RWPE2 (cell line): ENCODE measurements at regions not wholly inside any gene's neighbourhood (a gene's known extent, or its start where the extent isn't known, plus 50 kb on each side); places are given as distances from the start of the nearest gene placed in this dataset.

ENCODE experiments used
- ATAC-seq: fragments of 200-7000 bp; cut with Tn5 transposase; 3 replicates; pipeline ENCODE4 v1.9.1; 2021; ENCODE audit warnings: low read depth
- DNase-seq: peaks from one replicate; pipeline ENCODE4 v3.0.0-alpha.2; 2020; ENCODE audit warnings: low spot score
- H3K27ac ChIP-seq: fragments of 450-650 bp; 2 replicates; pipeline ENCODE4 v1.5.1; 2017; ENCODE audit warnings: mild to moderate bottlenecking; ENCODE audit not compliant: poor library complexity, severe bottlenecking
- H3K27me3 ChIP-seq: fragments of 250-450 bp; sonication (Bioruptor Pico); 2 replicates; pipeline ENCODE4 v1.5.1; 2021; ENCODE audit warnings: mild to moderate bottlenecking, moderate library complexity; ENCODE audit not compliant: insufficient read depth, poor library complexity, severe bottlenecking
- H3K36me3 ChIP-seq: fragments of 250-450 bp; sonication (Bioruptor Pico); 2 replicates; pipeline ENCODE4 v1.5.1; 2020; ENCODE audit warnings: low read depth, mild to moderate bottlenecking, moderate library complexity
- H3K4me1 ChIP-seq: fragments of 250-450 bp; sonication (Bioruptor Pico); 2 replicates; pipeline ENCODE4 v1.5.1; 2021; ENCODE audit warnings: mild to moderate bottlenecking, moderate library complexity; ENCODE audit not compliant: insufficient read depth, poor library complexity, severe bottlenecking
- H3K4me3 ChIP-seq: fragments of 250-450 bp; sonication (Bioruptor Pico); 2 replicates; pipeline ENCODE4 v1.5.1; 2021; ENCODE audit warnings: mild to moderate bottlenecking, moderate library complexity; ENCODE audit not compliant: severe bottlenecking
- H3K9me3 ChIP-seq: fragments of 250-450 bp; sonication (Bioruptor Pico); 2 replicates; pipeline ENCODE4 v1.5.1; 2021; ENCODE audit warnings: mild to moderate bottlenecking, moderate library complexity; ENCODE audit not compliant: severe bottlenecking
- TF ChIP-seq, protein P1 (sequence below): fragments of 450-650 bp; IDR thresholded peaks from one replicate; pipeline ENCODE4 v1.5.1; 2017; ENCODE audit warnings: mild to moderate bottlenecking, moderate library complexity; ENCODE audit not compliant: poor library complexity, severe bottlenecking

DNA sequence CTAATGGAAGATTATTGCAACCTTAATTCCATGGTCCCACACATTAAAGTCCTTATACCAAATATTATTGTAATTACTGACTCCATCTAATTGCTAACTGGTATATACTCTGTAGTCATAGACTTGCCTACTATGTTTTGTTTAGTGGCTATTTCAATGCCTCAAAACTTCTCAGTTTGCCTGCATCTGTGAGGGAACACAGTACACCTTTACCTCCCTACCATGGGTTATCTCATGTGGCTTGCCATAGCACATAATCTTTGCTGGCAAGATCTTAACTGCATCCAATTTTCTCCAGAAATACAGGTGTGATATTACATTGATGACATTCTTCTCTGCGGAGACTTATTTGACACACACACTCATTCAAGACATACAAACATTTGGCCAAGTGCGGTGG, 107.1 kb upstream of the ZNF184 start:
- no peak for ATAC-seq
- H3K4me3 ChIP-seq = no peak overlapping the region
- H3K9me3 ChIP-seq = no peaks in the 10 kb centered on the region
- peaks cover 4% of the 10 kb centered on the region for H3K4me1 ChIP-seq
- H3K36me3 ChIP-seq = no peaks in the 10 kb centered on the region
- no peaks in the 10 kb centered on the region for H3K27me3 ChIP-seq
- TF ChIP-seq, protein P1, sequence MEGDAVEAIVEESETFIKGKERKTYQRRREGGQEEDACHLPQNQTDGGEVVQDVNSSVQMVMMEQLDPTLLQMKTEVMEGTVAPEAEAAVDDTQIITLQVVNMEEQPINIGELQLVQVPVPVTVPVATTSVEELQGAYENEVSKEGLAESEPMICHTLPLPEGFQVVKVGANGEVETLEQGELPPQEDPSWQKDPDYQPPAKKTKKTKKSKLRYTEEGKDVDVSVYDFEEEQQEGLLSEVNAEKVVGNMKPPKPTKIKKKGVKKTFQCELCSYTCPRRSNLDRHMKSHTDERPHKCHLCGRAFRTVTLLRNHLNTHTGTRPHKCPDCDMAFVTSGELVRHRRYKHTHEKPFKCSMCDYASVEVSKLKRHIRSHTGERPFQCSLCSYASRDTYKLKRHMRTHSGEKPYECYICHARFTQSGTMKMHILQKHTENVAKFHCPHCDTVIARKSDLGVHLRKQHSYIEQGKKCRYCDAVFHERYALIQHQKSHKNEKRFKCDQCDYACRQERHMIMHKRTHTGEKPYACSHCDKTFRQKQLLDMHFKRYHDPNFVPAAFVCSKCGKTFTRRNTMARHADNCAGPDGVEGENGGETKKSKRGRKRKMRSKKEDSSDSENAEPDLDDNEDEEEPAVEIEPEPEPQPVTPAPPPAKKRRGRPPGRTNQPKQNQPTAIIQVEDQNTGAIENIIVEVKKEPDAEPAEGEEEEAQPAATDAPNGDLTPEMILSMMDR = no peak
- no peak overlapping the region for H3K27ac ChIP-seq
- no peak for DNase-seq

DNA sequence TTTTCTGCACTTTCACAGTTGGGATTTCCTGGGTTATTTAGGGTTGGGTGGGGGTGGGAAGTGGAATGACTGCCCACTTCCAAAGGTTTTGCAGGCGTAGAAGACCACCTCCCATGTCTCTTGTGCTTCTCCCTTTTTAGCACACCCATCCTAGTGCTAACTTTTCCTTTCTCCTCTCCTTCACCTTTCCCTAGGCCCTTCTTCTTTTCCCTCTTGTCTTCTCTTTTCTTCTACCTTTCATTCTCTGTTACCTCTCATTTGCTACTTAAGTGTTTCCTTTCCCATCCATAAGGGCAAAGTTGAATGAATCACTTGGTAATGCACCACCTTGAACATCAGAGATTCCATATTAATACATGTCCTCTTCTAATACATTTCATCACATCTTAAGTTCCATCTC, 105.0 kb upstream of the ZNF184 start:
- no peaks in the 10 kb centered on the region for H3K9me3 ChIP-seq
- no peak overlapping the region for H3K27ac ChIP-seq
- H3K4me3 ChIP-seq = no peak overlapping the region
- ATAC-seq = no peak
- no peaks in the 10 kb centered on the region for H3K27me3 ChIP-seq
- H3K4me1 ChIP-seq = no peaks in the 10 kb centered on the region
- no peaks in the 10 kb centered on the region for H3K36me3 ChIP-seq
- TF ChIP-seq, protein P1 = no peak
- no peak for DNase-seq

DNA sequence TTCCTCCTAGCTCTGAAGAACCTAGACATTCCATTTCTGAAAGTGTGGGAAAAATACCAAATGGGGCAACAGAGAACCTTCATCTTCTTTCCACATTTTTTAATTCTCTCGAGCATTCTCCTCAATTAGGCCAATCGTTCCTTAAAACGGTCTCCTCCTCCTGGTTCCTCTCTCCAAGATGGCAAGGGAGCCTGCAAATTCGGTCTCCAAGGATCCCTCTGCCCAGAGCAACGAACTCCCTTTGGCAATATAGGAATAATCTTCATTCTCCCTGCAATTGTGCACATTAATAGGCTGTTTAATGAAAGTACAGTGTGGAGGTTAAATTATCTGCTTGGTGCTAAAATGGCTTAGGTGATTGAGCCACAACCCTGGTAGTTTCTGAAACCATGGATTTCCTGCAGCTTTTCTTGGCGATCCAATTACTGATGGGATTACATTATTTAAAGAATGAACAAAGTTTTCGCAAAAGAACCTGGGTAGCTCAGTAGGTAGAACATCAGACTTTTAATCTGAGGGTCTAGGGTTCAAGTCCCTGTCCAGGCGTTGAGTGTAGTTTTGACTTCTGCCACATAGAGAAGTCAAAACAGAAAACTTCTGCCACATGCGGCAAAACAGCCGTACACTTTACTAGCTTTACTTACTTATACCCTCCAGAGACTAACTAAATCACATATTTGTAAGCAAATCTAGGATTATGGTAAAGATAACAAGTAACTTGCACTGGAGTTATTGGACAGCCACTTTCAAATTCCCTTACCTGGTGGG, 102.9 kb upstream of the ZNF184 start:
- no peaks in the 10 kb centered on the region for H3K36me3 ChIP-seq
- ATAC-seq = 0 out of 3 replicates have a peak, but pooled peaks have one; percentile 42
- TF ChIP-seq, protein P1 = no peak
- H3K27me3 ChIP-seq = no peaks in the 10 kb centered on the region
- no peak for DNase-seq
- no peaks in the 10 kb centered on the region for H3K9me3 ChIP-seq
- H3K27ac ChIP-seq = no peak overlapping the region
- no peaks in the 10 kb centered on the region for H3K4me1 ChIP-seq
- H3K4me3 ChIP-seq = no peak overlapping the region

DNA sequence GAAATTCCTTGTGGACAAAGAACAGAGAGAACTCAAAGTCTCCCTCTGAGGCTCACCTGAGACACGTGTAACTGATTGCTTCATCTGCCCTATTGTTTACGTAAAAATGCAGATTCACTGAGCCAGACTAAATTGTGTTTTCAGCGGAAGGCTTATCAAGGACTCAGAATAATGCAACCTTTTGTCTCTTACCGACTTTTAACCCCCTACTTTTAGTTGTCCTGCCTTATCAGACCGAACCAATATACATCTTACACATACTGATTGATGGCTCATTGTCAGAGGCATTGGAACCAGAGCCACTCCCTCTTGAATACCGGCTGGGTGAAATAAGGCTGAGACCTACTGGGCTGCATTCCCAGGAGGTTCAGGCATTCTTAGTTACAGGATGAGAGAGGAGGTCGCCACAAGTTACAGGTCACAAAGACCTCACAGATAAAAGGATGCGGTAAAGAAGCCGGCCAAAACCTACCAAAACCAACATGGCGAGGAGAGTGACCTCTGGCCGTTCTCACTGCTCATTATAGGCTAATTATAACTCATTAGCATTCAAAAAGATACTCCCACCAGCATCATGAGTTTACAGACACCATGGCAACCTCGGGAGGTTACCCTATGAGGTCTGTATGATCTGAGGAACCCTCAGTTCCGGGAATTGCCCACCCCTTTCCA, 95.5 kb upstream of the ZNF184 start:
- H3K9me3 ChIP-seq = no peaks in the 10 kb centered on the region
- no peaks in the 10 kb centered on the region for H3K4me1 ChIP-seq
- no peak overlapping the region for H3K4me3 ChIP-seq
- H3K27me3 ChIP-seq = no peaks in the 10 kb centered on the region
- no peaks in the 10 kb centered on the region for H3K36me3 ChIP-seq
- no peak overlapping the region for H3K27ac ChIP-seq
- ATAC-seq = no peak; the same call in 2 of the 3 replicates
- DNase-seq = no peak
- TF ChIP-seq, protein P1 = no peak
